HPDE6-E6E7 (cell line): ENCODE measurements at regions not wholly inside any gene's neighbourhood (a gene's known extent, or its start where the extent isn't known, plus 50 kb on each side); places are given as distances from the start of the nearest gene placed in this dataset.

Experiments
- DNase-seq: peaks from one replicate; pipeline ENCODE4 v3.0.0; 2011; ENCODE audit warnings: missing footprints; ENCODE audit errors: extremely low spot score

GRCh38 chr4:89599026-89599425 lies 237.9 kb downstream of the SNCA start:
- no peak for DNase-seq

GRCh38 chr4:89598602-89599001 lies 238.4 kb downstream of the SNCA start:
- no peak for DNase-seq

- no peak for DNase-seq
Observed at GRCh38 chr4:89595125-89595789, 241.7 kb downstream of the SNCA start.

GRCh38 chr4:89590128-89590527 lies 246.8 kb downstream of the SNCA start:
- no peak for DNase-seq

GRCh38 chr4:89588421-89588820 lies 248.5 kb downstream of the SNCA start:
- DNase-seq: no peak

- DNase-seq: no peak
Observed at GRCh38 chr4:89587364-89587763, 249.6 kb downstream of the SNCA start.

GRCh38 chr4:89586864-89587263 lies 250.1 kb downstream of the SNCA start:
- DNase-seq: no peak

- no peak for DNase-seq
Observed at GRCh38 chr4:89586318-89586717, 250.6 kb downstream of the SNCA start.

- no peak for DNase-seq
Observed at GRCh38 chr4:89582756-89583505, 254.0 kb downstream of the SNCA start.

GRCh38 chr4:89579771-89580170 lies 257.2 kb downstream of the SNCA start:
- DNase-seq: no peak

GRCh38 chr4:89576246-89576645 lies 260.7 kb downstream of the SNCA start:
- no peak for DNase-seq

GRCh38 chr4:89575840-89576239 lies 261.1 kb downstream of the SNCA start:
- no peak for DNase-seq

- DNase-seq: no peak
Observed at GRCh38 chr4:89574176-89574575, 262.8 kb downstream of the SNCA start.

- DNase-seq: no peak
Observed at GRCh38 chr4:89573656-89574055, 263.3 kb downstream of the SNCA start.

- no peak for DNase-seq
Observed at GRCh38 chr4:89572224-89572858, 264.6 kb downstream of the SNCA start.

- no peak for DNase-seq
Observed at GRCh38 chr4:89570931-89571330, 263.3 kb upstream of the GPRIN3 start.

GRCh38 chr4:89567936-89568335 lies 260.3 kb upstream of the GPRIN3 start:
- DNase-seq: no peak

- no peak for DNase-seq
Observed at GRCh38 chr4:89563431-89563830, 255.8 kb upstream of the GPRIN3 start.

GRCh38 chr4:89562746-89563145 lies 255.1 kb upstream of the GPRIN3 start:
- DNase-seq: no peak

GRCh38 chr4:89561048-89561447 lies 253.4 kb upstream of the GPRIN3 start:
- no peak for DNase-seq

- DNase-seq: no peak
Observed at GRCh38 chr4:89558147-89558546, 250.5 kb upstream of the GPRIN3 start.

GRCh38 chr4:89556601-89557305 lies 249.2 kb upstream of the GPRIN3 start:
- DNase-seq: no peak
